ENCODE measurements at regions not wholly inside any gene's neighbourhood (a gene's known extent, or its start where the extent isn't known, plus 50 kb on each side); places are given as distances from the start of the nearest gene placed in this dataset.

DNA sequence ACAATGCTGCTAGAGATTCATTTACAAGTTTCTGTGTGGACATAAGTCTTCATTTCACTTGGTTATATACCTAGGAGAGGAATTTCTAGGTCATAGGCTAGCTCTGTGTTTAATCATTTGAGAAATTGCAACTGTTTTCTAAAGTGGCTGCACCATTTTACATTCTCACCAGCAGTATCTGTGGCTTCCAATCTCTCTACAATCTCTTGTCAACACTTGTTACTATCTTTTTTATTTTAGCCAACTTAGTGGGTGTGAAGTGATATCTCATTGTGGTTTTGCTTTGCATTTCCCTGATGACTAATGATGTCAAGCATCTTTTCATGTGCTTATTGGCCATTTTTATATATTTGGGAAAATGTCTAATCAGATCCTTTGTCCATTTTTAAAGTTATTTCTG lies 53.0 kb upstream of the DRGX start:
- TF ChIP-seq, protein P1, sequence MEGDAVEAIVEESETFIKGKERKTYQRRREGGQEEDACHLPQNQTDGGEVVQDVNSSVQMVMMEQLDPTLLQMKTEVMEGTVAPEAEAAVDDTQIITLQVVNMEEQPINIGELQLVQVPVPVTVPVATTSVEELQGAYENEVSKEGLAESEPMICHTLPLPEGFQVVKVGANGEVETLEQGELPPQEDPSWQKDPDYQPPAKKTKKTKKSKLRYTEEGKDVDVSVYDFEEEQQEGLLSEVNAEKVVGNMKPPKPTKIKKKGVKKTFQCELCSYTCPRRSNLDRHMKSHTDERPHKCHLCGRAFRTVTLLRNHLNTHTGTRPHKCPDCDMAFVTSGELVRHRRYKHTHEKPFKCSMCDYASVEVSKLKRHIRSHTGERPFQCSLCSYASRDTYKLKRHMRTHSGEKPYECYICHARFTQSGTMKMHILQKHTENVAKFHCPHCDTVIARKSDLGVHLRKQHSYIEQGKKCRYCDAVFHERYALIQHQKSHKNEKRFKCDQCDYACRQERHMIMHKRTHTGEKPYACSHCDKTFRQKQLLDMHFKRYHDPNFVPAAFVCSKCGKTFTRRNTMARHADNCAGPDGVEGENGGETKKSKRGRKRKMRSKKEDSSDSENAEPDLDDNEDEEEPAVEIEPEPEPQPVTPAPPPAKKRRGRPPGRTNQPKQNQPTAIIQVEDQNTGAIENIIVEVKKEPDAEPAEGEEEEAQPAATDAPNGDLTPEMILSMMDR (conservative IDR thresholded peaks at IDR 0.05 in 1 of 2, IDR thresholded peaks at IDR 0.05 in 1 of 2; ENCODE audit: extremely low read depth in 1 of 2, insufficient read depth in 1 of 2, low read depth in 1 of 2, low read length in 2 of 2) = no peak
- no peak for TF ChIP-seq EZH2 (IDR thresholded peaks at IDR 0.05; ENCODE audit: borderline replicate concordance, low read length)
